NB4 (cell line): ENCODE measurements at regions not wholly inside any gene's neighbourhood (a gene's known extent, or its start where the extent isn't known, plus 50 kb on each side); places are given as distances from the start of the nearest gene placed in this dataset.

Experiments used
- MYC ChIP-seq: IDR thresholded peaks from 2 replicates; pipeline ENCODE4 v1.6.1; 2011; ENCODE audit warnings: low read depth, low read length
- POLR2A ChIP-seq: IDR thresholded peaks from 2 replicates; pipeline ENCODE4 v1.6.1; 2011; ENCODE audit warnings: mild to moderate bottlenecking; ENCODE audit not compliant: insufficient read length; ENCODE audit errors: extremely low read depth
- TF ChIP-seq, protein P1 (sequence below): IDR thresholded peaks from one replicate; pipeline ENCODE4 v1.5.1; 2012; ENCODE audit warnings: low read depth, low read length

DNA sequence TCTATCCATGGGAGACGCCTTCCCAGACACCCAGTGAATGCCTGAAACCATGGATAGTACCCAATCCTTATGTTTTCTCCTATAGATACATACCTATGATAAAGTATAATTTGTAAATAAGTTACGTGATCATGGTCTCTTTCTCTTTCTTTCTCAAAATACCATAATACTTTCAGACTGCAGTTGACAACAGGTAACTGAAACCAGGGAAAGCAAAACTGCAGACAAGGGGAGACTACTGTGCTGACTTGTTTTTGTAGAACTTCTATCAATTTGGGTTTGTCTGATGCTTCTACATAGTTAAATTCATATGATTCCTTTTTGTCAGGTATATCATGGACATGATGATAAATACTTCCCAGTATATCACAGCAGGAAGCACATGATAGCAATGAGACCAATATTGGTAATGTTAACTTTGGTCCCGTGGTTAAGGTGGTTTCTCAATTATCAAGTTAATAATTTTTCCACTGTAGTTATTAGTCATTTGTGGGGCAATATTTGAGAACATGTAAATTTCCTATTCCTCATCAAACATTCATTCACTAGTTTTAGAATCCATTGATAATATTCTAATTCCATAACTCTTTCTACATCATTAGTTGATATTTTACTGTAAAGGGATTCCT lies 298.0 kb upstream of the TET2 start:
- TF ChIP-seq, protein P1, sequence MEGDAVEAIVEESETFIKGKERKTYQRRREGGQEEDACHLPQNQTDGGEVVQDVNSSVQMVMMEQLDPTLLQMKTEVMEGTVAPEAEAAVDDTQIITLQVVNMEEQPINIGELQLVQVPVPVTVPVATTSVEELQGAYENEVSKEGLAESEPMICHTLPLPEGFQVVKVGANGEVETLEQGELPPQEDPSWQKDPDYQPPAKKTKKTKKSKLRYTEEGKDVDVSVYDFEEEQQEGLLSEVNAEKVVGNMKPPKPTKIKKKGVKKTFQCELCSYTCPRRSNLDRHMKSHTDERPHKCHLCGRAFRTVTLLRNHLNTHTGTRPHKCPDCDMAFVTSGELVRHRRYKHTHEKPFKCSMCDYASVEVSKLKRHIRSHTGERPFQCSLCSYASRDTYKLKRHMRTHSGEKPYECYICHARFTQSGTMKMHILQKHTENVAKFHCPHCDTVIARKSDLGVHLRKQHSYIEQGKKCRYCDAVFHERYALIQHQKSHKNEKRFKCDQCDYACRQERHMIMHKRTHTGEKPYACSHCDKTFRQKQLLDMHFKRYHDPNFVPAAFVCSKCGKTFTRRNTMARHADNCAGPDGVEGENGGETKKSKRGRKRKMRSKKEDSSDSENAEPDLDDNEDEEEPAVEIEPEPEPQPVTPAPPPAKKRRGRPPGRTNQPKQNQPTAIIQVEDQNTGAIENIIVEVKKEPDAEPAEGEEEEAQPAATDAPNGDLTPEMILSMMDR, result no peak
- TF ChIP-seq POLR2A (no peak), MYC (no peak)
